GM18951 (cell line): ENCODE measurements at regions not wholly inside any gene's neighbourhood (a gene's known extent, or its start where the extent isn't known, plus 50 kb on each side); places are given as distances from the start of the nearest gene placed in this dataset.

Experiments
- POLR2A ChIP-seq: IDR thresholded peaks from 4 replicates; pipeline ENCODE4 v1.6.1; 2011; ENCODE audit warnings: mild to moderate bottlenecking; ENCODE audit not compliant: insufficient read length, insufficient read depth; ENCODE audit errors: extremely low read depth
- in situ Hi-C: fragments of 300-500 bp; cut with MboI; formaldehyde crosslinking; loops from one replicate; pipeline ENCODE4 v1.12.0; 2022; ENCODE audit warnings: low sequenced_read_pairs, mixed read lengths, inconsistent platforms; ENCODE audit not compliant: unreplicated experiment

GRCh38 chr12:90100579-90100978 lies 391.9 kb upstream of the ATP2B1 start:
- in situ Hi-C loops: no loop called here
- TF ChIP-seq POLR2A: no peak

- in situ Hi-C loops: no loop called here
- no peak for TF ChIP-seq POLR2A
These were observed 390.6 kb upstream of the ATP2B1 start for GRCh38 chr12:90099288-90099687.

GRCh38 chr12:90098132-90098779 lies 389.6 kb upstream of the ATP2B1 start:
- no peak for TF ChIP-seq POLR2A
- in situ Hi-C loops: no loop called here

- in situ Hi-C loops: no loop called here
- no peak for TF ChIP-seq POLR2A
These were observed 383.2 kb upstream of the ATP2B1 start for GRCh38 chr12:90091809-90092208.

GRCh38 chr12:90090929-90091651 lies 382.5 kb upstream of the ATP2B1 start:
- TF ChIP-seq POLR2A: no peak
- in situ Hi-C loops: no loop called here

GRCh38 chr12:90086281-90086680 lies 377.6 kb upstream of the ATP2B1 start:
- in situ Hi-C loops: no loop called here
- TF ChIP-seq POLR2A: no peak

GRCh38 chr12:90085494-90086274 lies 377.0 kb upstream of the ATP2B1 start:
- no peak for TF ChIP-seq POLR2A
- in situ Hi-C loops: no loop called here

GRCh38 chr12:90084018-90084417 lies 375.4 kb upstream of the ATP2B1 start:
- in situ Hi-C loops: no loop called here
- no peak for TF ChIP-seq POLR2A

GRCh38 chr12:90080616-90081015 lies 372.0 kb upstream of the ATP2B1 start:
- TF ChIP-seq POLR2A: no peak
- in situ Hi-C loops: no loop called here

GRCh38 chr12:90079529-90080210 lies 371.0 kb upstream of the ATP2B1 start:
- in situ Hi-C loops: no loop called here
- TF ChIP-seq POLR2A: no peak

- no peak for TF ChIP-seq POLR2A
- in situ Hi-C loops: no loop called here
These were observed 369.7 kb upstream of the ATP2B1 start for GRCh38 chr12:90078344-90078743.

GRCh38 chr12:90077756-90078155 lies 369.1 kb upstream of the ATP2B1 start:
- in situ Hi-C loops: no loop called here
- TF ChIP-seq POLR2A: no peak

- in situ Hi-C loops: no loop called here
These were observed 368.2 kb upstream of the ATP2B1 start for GRCh38 chr12:90076851-90077319.

More at GRCh38 chr12:90076851-90077319, 368.2 kb upstream of the ATP2B1 start:
- no peak for TF ChIP-seq POLR2A
